ENCODE measurements at regions not wholly inside any gene's neighbourhood (a gene's known extent, or its start where the extent isn't known, plus 50 kb on each side); places are given as distances from the start of the nearest gene placed in this dataset.
A peak's percentile ranks its signal among the peaks of the same experiment; 100 is the strongest.

DNA sequence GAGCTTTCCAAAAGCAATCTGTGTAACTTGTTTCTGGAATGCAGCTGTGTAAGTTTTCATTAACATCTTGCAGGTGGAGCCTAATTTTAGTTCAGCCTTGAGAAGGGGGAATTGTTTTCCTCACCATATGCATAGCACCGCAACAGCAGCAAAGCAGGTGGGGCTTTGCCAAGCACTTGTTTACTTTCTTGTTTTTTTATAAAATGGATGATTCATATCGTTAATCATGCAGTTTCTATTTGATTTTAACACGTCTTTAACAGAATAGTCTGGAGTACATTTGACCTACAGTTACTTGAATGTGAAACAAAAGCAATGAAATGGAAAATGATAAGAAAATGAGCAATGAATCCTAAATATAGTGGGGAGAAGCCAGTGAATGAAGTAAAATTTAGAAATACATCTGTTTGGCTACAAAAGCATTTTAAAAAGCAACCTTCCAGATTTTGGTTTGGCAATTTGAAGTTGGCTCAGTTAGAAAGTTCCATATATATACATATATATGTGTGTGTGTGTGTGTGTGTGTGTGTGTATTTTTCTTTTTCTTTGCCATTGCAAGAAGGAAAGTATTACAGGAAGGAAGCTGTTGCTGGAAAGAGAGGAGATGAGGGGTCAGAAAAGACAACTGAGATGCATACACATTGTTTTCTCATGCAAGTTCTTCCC is 119.0 kb upstream of the ADGRL2 start:
- Histone ChIP-seq H3K27me3 (no peaks in the 10 kb centered on the region), H3K4me3 (no peak overlapping the region), H3K27ac (no peak overlapping the region)

DNA sequence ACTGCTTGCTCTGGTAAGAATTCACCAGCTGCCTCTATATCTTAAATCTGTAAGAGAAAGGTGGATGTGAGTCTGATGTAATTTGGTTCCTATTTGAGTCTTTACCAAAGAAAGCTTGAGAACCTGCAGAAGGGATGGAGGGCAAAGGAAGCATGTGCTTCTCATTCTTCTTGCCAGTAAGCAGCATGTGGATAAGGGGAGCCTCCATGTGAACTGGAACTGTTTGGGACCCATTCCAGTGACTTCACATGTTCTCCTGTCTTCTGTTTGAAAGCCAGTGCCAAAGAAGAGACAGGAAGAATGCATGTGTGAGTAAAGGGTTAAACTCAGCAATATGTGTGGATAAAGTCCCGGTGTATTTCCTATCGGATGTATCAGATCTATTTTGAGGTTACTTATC is 119.6 kb upstream of the ADGRL2 start:
- TF ChIP-seq, protein P1, sequence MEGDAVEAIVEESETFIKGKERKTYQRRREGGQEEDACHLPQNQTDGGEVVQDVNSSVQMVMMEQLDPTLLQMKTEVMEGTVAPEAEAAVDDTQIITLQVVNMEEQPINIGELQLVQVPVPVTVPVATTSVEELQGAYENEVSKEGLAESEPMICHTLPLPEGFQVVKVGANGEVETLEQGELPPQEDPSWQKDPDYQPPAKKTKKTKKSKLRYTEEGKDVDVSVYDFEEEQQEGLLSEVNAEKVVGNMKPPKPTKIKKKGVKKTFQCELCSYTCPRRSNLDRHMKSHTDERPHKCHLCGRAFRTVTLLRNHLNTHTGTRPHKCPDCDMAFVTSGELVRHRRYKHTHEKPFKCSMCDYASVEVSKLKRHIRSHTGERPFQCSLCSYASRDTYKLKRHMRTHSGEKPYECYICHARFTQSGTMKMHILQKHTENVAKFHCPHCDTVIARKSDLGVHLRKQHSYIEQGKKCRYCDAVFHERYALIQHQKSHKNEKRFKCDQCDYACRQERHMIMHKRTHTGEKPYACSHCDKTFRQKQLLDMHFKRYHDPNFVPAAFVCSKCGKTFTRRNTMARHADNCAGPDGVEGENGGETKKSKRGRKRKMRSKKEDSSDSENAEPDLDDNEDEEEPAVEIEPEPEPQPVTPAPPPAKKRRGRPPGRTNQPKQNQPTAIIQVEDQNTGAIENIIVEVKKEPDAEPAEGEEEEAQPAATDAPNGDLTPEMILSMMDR (IDR thresholded peaks at IDR 0.05) = no peak
- H3K4me1 ChIP-seq = peaks cover 0 to 18% of the 10 kb centered on the region in 2 donors
- H3K4me3 ChIP-seq = no peak overlapping the region
- no peak overlapping the region for H3K27ac ChIP-seq
- H3K9me3 ChIP-seq = no peaks in the 10 kb centered on the region
- no peak for DNase-seq (ENCODE audit: low spot score)
- no peaks in the 10 kb centered on the region for H3K36me3 ChIP-seq
- H3K27me3 ChIP-seq = no peaks in the 10 kb centered on the region

More for the DNA sequence above, 119.0 kb upstream of the ADGRL2 start:
- no peak for DNase-seq (ENCODE audit: low spot score)
- H3K4me1 ChIP-seq = peaks cover 0 to 18% of the 10 kb centered on the region in 2 donors
- TF ChIP-seq, protein P1 (IDR thresholded peaks at IDR 0.05) = no peak
- H3K9me3 ChIP-seq = no peaks in the 10 kb centered on the region
- no peaks in the 10 kb centered on the region for H3K36me3 ChIP-seq

DNA sequence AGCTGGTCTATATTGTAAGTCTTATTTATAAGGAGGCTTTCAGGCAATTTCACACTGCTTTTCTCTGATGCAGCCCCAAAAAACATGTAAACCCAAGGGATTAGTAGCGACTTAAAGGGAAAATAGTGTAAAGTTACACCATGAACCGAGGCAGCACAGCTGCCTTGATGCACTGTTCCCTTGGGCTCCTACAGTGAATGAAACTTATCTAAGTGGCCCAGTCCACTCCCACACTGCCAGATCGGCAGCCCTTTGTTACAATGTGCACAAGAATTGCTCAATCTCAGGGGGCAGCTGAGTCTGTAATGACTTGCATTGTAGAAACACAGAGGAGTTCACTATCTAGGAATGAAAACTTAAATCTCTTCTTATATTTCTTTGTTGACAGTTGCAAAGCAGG is 120.8 kb upstream of the ADGRL2 start:
- peak overlapping the region in 1 of 2 donors; percentile 18 for H3K4me3 ChIP-seq
- H3K27me3 ChIP-seq = no peaks in the 10 kb centered on the region
- H3K27ac ChIP-seq = no peak overlapping the region
- TF ChIP-seq, protein P1 (IDR thresholded peaks at IDR 0.05) = no peak
- peaks cover 0 to 18% of the 10 kb centered on the region in 2 donors for H3K4me1 ChIP-seq
- no peaks in the 10 kb centered on the region for H3K36me3 ChIP-seq
- DNase-seq (ENCODE audit: low spot score) = peak; percentile 67
- no peaks in the 10 kb centered on the region for H3K9me3 ChIP-seq

GRCh38 chr1:81678779-81679178 is 122.0 kb upstream of the ADGRL2 start:
- no peak overlapping the region for H3K4me3 ChIP-seq
- no peaks in the 10 kb centered on the region for H3K27me3 ChIP-seq
- H3K9me3 ChIP-seq = no peaks in the 10 kb centered on the region
- peaks cover 0 to 18% of the 10 kb centered on the region in 2 donors for H3K4me1 ChIP-seq
- TF ChIP-seq, protein P1 (IDR thresholded peaks at IDR 0.05) = no peak
- H3K27ac ChIP-seq = no peak overlapping the region
- no peaks in the 10 kb centered on the region for H3K36me3 ChIP-seq
- DNase-seq (ENCODE audit: low spot score) = no peak

- H3K36me3 ChIP-seq = no peaks in the 10 kb centered on the region
- TF ChIP-seq, protein P1 (IDR thresholded peaks at IDR 0.05) = no peak
- H3K27me3 ChIP-seq = no peaks in the 10 kb centered on the region
- no peak overlapping the region for H3K27ac ChIP-seq
- H3K4me1 ChIP-seq = peaks cover 0 to 15% of the 10 kb centered on the region in 2 donors
- no peak for DNase-seq (ENCODE audit: low spot score)
- H3K4me3 ChIP-seq = no peak overlapping the region
- H3K9me3 ChIP-seq = no peaks in the 10 kb centered on the region
These were observed 128.0 kb upstream of the ADGRL2 start for GRCh38 chr1:81672766-81673165.

DNA sequence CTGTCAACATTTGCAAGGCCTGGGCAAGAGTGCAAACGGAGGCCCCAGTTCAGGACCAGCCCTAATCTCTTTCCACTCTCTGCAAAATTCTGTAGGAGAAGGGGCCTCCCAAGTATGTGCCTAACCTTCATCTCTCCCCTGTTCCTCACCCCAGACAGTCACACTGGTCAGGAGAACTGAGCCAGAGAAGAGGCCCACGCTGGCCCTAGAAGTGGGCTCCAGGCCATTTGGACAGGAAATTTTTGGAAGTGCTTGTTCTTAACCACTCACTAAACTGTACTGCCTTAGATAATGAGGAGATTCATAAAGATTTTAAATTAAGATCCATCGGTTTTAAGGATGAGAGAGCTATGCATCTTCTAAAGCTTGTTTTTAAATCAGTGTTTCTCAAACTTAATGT is 129.7 kb upstream of the ADGRL2 start:
- DNase-seq (ENCODE audit: low spot score) = no peak
- H3K4me1 ChIP-seq = peaks cover 0 to 17% of the 10 kb centered on the region in 2 donors
- H3K4me3 ChIP-seq = no peak overlapping the region
- no peaks in the 10 kb centered on the region for H3K36me3 ChIP-seq
- no peaks in the 10 kb centered on the region for H3K27me3 ChIP-seq
- TF ChIP-seq, protein P1 (IDR thresholded peaks at IDR 0.05) = no peak
- H3K9me3 ChIP-seq = no peaks in the 10 kb centered on the region
- peak overlapping the region; percentile 2 to 67 for H3K27ac ChIP-seq

Measured in right atrium auricular region (tissue), 2 donors.